ENCODE measurements at regions not wholly inside any gene's neighbourhood (a gene's known extent, or its start where the extent isn't known, plus 50 kb on each side); places are given as distances from the start of the nearest gene placed in this dataset.

DNA sequence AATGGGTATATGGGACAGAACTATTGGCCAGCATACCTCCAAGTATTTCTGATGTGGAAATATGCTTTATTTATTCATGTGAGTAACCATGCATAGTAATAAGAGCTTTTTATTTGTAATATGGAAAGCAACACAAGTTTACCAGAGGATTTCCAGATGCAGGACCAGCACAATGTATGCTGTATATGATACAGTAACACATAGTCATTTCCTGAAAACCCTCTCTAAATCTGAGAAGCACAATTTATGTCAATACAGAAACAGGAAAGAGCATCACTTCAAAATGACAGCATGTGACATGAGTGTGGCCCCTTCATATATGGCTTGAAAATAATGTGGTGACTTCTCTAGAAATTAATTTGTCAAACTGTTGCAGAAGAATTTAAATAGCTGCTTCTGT is 1134.7 kb upstream of the ADGRL2 start:
- intact Hi-C loops (cut with micrococcal nuclease), result no loop called here
- no peak for ATAC-seq (ENCODE audit: low read depth)
- ChIA-PET POLR2A (no interaction called here), CTCF (no interaction called here)
- no peak for DNase-seq
- TF ChIP-seq, protein P1, sequence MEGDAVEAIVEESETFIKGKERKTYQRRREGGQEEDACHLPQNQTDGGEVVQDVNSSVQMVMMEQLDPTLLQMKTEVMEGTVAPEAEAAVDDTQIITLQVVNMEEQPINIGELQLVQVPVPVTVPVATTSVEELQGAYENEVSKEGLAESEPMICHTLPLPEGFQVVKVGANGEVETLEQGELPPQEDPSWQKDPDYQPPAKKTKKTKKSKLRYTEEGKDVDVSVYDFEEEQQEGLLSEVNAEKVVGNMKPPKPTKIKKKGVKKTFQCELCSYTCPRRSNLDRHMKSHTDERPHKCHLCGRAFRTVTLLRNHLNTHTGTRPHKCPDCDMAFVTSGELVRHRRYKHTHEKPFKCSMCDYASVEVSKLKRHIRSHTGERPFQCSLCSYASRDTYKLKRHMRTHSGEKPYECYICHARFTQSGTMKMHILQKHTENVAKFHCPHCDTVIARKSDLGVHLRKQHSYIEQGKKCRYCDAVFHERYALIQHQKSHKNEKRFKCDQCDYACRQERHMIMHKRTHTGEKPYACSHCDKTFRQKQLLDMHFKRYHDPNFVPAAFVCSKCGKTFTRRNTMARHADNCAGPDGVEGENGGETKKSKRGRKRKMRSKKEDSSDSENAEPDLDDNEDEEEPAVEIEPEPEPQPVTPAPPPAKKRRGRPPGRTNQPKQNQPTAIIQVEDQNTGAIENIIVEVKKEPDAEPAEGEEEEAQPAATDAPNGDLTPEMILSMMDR (IDR thresholded peaks at IDR 0.05), result no peak
- Mint-ChIP-seq H3K9me3 (no peaks in the 10 kb centered on the region), H3K27me3 (no peaks in the 10 kb centered on the region), H3K27ac (no peak overlapping the region), H3K36me3 (ENCODE audit: low read depth) (no peaks in the 10 kb centered on the region), H3K4me3 (no peak overlapping the region), H3K4me1 (no peaks in the 10 kb centered on the region)

DNA sequence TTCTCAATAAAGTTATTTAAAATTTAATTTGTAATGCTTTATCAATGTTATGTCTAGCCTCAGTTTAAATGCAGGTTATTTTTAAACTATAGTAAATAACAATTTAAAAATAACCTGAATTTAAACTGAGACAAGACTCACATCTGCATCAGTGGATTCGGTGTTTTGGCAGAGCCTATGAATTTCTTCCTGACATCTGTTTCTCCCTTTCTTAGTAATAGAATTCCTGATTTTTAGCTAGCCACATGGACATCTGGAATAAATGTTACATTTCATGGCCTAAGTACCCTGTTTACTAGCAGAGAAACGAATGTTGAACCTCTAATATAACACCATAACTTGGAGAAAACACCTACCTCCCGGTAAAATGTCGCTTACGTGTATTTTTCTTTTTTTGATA is 1141.6 kb upstream of the ADGRL2 start:
- intact Hi-C loops (cut with micrococcal nuclease), result no loop called here
- CTCF ChIA-PET, result no interaction called here
- DNase-seq, result no peak
- Mint-ChIP-seq H3K9me3 (peaks cover 3% of the 10 kb centered on the region), H3K27me3 (no peaks in the 10 kb centered on the region), H3K36me3 (ENCODE audit: low read depth) (no peaks in the 10 kb centered on the region), H3K4me1 (peaks cover 5% of the 10 kb centered on the region), H3K4me3 (no peak overlapping the region), H3K27ac (no peak overlapping the region)
- ATAC-seq (ENCODE audit: low read depth), result no peak
- TF ChIP-seq, protein P1 (IDR thresholded peaks at IDR 0.05), result no peak
- POLR2A ChIA-PET, result no interaction called here

- Mint-ChIP-seq H3K9me3 (peaks cover 7% of the 10 kb centered on the region), H3K27me3 (no peaks in the 10 kb centered on the region), H3K4me1 (peaks cover 5% of the 10 kb centered on the region), H3K36me3 (ENCODE audit: low read depth) (no peaks in the 10 kb centered on the region), H3K27ac (no peak overlapping the region), H3K4me3 (no peak overlapping the region)
- ATAC-seq (ENCODE audit: low read depth) (no peak), DNase-seq (no peak)
- ChIA-PET CTCF (interaction anchor here (1.0 kb wide), 1 partner anchor 9 kb away, joined by 3 read pairs; no protein-coding TSS in a partner anchor), POLR2A (no interaction called here)
- TF ChIP-seq, protein P1 (IDR thresholded peaks at IDR 0.05), result no peak
- intact Hi-C loops (cut with micrococcal nuclease), result no loop called here
Measured at GRCh38 chr1:80657707-80658106, 1143.0 kb upstream of the ADGRL2 start.

DNA sequence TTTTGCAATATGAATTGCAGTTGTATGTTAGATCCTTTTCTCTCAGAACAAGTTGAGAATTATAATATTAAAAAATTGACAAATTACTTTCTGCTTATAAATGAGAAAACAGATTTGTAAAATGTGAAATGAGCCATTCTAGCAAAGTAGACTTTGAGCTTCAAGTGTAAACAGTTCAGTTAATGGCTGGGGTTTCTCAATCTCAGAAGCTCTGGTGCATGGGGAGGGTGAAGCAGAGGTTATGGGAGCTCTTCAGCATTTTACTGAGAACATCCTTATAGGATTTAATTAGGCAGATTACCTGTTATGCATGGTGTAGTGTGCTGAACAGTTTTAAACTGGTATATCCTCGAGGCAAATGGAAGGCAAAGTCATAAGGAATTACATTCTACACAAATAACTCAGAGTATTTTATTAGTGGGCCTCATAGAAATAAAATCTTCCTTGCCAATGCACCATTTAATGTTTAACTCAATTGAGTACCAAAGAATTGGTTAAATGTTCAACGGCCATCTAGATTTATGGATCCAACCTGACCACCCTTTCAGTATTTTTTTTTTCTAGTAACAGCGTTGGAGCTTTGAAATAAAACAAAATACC is 1143.6 kb upstream of the ADGRL2 start:
- ChIA-PET CTCF (interaction anchor here (1.0 kb wide), 1 partner anchor 9 kb away, joined by 3 read pairs; no protein-coding TSS in a partner anchor), POLR2A (no interaction called here)
- ATAC-seq (ENCODE audit: low read depth), result no peak
- Mint-ChIP-seq H3K4me3 (no peak overlapping the region), H3K4me1 (peaks cover 5% of the 10 kb centered on the region), H3K27ac (no peak overlapping the region), H3K27me3 (no peaks in the 10 kb centered on the region), H3K36me3 (ENCODE audit: low read depth) (no peaks in the 10 kb centered on the region), H3K9me3 (peaks cover 7% of the 10 kb centered on the region)
- intact Hi-C loops (cut with micrococcal nuclease), result no loop called here
- TF ChIP-seq, protein P1 (IDR thresholded peaks at IDR 0.05), result no peak
- no peak for DNase-seq

DNA sequence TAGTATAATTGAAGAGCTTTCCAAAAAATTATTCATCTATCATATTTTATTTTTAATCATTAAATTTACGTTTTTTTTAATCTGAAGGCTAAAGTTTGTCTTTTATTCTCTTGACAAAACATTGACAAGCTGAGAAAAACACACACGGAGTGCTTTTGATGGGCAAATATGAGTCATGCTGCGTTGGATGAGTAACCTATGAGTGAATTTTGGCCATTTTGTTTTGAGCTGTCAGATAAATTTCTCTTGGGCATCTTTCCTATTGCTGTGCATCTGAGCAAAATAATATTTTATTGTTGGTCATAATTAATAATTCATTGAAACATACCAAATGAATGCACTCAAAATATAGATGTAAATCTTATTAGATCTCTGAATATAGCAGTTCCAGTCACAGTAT is 1144.1 kb upstream of the ADGRL2 start:
- no peaks in the 10 kb centered on the region for H3K27me3 Mint-ChIP-seq
- TF ChIP-seq, protein P1 (IDR thresholded peaks at IDR 0.05), result no peak
- H3K27ac Mint-ChIP-seq, result no peak overlapping the region
- DNase-seq, result no peak
- no peak overlapping the region for H3K4me3 Mint-ChIP-seq
- H3K36me3 Mint-ChIP-seq (ENCODE audit: low read depth), result no peaks in the 10 kb centered on the region
- no peak for ATAC-seq (ENCODE audit: low read depth)
- ChIA-PET CTCF (interaction anchor here (1.0 kb wide), 1 partner anchor 8 kb away, joined by 3 read pairs; no protein-coding TSS in a partner anchor), POLR2A (no interaction called here)
- intact Hi-C loops (cut with micrococcal nuclease), result no loop called here
- peaks cover 5% of the 10 kb centered on the region for H3K4me1 Mint-ChIP-seq
- peaks cover 7% of the 10 kb centered on the region for H3K9me3 Mint-ChIP-seq
